A172 (cell line): ENCODE measurements at regions not wholly inside any gene's neighbourhood (a gene's known extent, or its start where the extent isn't known, plus 50 kb on each side); places are given as distances from the start of the nearest gene placed in this dataset.
"Not testable (repeated sequence)": the region's sequence is repeated elsewhere in the genome, so short reads cannot be mapped to it uniquely, and the experiment has no call there.

Source experiments
- DNase-seq: peaks from one replicate; pipeline ENCODE4 v3.0.0-alpha.2; 2015; ENCODE audit warnings: low spot score

DNA sequence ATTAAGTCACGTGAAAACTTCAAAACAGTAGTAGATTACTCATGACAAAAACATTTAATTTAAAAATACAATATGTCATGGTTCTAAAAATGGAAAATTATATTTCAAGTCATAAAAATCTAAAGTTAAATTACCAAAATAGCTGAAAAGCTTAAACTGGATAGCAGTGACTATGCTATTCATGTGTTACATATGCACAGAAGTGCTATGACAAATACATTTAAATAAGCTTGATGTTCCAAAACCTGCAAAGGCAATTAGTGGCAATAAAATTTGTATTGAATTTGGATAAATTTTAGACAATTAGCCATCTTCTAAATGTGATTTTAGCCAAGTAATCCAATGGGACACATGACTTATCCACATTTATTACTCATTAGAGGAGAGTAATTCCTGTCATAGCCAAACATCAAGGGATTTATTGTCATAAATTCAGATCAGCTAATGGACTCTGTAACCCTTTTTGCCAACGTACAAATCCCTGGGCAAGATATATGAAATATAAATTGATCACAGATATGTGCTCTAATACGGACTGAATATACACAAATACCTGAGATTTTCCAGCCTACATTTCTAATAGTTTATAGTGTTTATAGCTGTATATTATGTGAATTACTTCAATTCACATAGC, 419.4 kb downstream of the ISL1 start:
- DNase-seq, result no peak

DNA sequence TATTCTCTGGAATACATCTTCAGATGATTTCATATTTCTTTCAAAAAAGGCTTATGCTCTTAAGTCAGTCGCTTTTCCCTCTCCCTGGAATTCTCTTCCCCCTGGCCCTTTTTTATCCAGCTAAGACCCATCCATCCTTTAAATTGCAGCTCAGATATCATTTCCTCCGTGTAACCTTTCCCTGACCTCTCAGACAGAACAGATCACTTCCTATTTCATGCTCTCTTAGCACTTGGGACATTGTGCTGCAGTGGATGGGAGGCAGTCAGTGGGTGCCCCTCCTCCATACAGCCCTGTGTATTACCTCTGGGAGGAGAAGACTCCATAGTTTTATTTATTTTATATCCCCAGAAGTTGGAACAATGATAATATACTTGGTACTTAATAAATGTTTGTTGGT, 423.4 kb downstream of the ISL1 start:
- DNase-seq, result no peak

DNA sequence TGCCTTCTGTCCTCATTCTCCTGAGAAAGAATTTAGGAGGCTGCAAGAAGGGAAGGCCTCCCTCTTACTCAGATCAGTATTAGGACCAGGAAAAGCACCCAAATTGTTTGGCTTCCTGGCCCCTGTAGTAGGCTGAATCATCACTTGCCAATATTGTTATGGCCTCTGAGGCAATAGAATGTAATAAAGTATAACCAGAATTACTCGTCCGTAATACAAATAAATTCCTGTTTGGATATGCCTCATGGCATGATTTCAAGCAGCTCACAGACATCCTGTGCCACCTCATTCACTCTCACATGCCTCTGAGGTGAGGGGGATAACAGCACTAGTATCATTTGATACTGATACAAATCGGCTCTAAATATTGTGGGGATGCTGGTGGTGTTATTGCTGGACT, 427.3 kb downstream of the ISL1 start:
- no peak for DNase-seq

DNA sequence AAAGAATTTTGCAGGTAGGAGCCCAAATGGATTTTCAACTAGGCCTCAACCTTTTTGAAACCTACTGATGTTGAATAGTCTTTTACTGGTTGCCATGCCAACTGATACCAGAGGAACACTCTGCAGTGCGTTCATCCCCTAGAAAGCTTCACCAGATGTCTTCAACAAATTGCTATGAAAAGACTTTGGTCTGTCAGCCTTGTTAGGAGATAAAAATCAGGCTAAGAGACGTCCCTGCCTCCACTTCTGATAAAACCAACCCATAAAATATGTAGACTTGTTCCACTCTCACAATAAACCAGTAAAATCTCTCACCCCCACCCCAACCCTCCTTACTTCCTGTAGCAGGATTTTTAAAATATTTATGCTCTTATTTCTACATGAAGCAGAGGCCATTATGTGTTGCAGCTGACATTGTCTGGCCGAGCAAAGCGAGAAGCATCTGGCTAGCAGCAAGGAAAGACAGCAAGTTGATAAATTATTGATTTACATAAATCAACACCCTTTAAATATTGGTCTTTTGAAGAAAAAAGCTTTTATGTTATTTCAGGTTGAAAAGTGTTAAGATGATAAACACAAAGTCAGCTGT, 428.7 kb downstream of the ISL1 start:
- DNase-seq, result no peak

DNA sequence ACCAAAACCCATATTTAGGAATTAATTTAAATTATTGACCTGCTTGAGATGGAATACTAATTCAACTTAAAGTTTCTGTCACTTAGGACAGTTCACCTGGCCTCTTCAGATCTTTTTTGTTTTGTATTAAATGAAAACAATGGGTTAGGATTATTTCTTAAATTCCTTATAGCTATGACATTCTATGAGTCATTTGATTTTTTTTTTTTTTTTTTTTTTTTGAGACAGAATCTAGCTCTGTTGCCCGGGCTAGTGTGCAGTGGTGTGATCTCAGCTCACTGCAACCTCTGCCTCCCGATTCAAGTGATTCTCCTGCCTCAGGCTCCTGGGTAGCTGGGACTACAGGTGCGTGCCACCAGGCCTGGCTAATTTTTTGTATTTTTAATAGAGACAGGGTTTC, 431.6 kb downstream of the ISL1 start:
- DNase-seq, result not testable (repeated sequence)

DNA sequence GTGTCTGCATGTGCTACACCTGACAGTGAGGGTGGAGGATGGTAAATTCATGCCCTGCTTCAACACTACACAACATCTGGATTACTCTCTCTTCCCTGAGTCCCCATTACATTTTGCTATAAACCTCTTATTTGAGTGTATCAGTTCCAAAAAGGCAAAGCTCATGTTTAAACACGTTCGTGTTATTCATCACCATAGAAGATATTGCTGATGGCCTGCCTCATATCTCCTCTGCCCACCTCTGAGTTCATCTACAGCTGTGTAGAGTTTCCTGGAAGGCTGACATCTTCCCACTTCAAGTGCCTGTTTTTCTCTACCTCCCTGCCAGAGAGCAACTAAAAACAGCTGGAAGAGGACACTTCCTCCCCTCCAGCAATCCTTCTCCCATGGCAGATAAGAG, 433.2 kb downstream of the ISL1 start:
- no peak for DNase-seq

DNA sequence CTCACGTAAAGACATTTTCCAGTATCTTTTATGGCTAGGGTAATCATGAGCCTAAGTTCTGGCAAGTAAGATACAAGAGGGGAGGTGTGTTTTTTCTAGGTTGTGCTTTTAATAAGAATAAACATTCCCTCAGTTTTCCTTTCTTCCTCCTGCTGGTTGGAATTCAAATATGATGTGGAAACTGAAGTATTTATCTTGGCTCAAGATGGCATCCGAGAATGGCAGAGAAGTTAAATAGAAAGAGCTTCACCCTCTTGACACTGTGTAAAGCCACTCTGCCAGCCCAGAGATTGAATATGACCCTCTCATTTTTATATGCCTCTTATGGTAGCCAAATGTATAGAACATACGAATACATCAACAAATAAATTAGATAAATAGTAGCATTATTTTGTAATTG, 438.4 kb downstream of the ISL1 start:
- DNase-seq, result no peak

DNA sequence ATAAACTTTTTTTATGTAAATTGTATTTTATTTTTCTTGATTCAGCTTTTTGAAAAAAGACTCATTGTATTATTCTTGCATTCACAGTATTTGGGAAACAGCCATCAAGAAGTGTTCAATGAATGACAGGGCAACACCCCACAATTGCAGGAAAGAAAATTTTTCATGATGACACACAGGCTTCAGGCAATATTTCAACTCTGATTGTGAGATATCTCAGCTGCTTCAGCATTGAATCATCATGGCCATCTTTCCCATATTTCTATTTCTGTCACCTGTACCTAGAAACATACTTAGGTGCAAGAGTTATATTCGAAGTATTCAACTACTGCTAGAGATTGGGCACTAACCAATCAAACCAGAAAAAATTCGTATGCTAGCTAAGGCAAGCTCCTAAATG, 446.0 kb downstream of the ISL1 start:
- no peak for DNase-seq

DNA sequence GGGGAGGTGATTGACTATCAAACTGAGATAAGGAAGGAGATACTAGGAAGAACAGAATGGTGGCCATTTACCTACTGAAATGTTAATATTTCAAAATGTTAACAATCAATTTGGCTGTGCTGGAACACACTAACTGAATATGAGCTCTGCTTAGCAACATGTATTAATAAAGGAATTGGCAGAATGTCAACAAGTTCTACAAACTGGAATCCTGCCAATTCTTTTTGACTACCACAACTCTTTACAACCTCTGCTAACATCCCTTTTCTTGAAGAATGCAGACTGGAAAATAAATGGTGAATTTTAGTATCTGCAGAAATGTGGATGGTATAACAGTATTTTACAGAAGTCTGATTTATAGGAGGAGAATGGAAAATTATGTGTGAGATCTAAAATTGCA, 446.4 kb downstream of the ISL1 start:
- DNase-seq, result no peak

DNA sequence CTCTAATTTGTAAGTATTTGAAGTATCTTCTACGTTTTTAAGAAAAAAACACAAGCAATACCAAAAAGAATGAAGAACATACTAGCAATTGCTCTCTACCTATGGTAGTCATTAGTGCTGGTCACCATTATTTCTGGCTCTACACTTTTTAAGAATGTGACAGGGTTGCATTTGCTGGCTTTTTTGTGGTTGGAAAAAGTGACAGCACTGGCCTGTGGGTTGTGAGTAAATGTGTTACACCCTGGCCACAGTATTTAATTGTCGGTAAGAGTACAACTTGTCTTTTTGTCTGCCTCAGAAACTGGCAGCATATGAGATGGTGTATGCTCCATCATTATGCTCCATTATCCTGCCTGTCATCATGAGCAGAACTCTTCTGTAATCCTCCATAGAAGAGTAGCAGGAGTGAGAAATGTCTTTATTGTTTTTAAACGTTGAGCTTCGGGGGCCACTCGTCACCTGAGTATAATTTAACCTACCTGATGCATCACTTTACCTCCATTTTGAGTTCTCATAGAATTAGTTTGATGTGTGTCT, 449.8 kb downstream of the ISL1 start:
- DNase-seq, result no peak

DNA sequence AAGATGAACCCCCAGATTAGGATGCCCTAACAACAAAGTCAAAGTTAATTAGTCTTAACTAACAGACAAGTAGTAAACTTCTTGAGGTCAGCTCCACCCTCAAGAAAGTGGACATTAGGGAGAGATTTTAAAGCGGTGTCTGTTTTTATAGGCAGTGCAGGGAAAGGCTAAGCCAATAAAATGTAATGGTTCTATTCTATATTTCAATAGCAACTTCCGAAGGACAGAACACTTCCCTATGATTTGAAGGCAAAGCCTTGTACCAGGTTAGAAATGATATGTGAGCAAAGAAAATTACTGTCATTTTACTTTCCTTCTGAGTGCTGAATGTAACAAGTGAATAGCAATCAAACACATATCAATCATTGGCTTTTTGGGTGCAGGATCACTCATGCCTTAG, 455.2 kb downstream of the ISL1 start:
- no peak for DNase-seq

DNA sequence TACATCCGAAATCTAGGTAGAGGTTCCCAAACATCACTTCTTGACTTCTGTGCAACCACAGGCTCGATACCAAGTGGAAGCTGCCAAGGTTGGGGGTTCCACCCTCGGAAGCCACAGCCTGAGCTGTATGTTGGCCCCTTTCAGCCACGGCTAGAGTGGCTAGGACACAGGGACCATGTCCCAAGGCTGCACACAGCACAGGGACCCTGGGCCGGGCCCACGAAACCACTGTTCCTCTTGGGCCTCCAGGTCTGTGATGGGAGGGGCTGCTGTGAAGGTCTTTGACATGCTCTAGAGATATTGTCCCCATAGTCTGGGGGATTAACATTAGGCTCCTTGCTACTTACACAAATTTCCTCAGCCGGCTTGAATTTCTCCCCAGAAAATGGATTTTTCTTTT, 460.6 kb downstream of the ISL1 start:
- no peak for DNase-seq

DNA sequence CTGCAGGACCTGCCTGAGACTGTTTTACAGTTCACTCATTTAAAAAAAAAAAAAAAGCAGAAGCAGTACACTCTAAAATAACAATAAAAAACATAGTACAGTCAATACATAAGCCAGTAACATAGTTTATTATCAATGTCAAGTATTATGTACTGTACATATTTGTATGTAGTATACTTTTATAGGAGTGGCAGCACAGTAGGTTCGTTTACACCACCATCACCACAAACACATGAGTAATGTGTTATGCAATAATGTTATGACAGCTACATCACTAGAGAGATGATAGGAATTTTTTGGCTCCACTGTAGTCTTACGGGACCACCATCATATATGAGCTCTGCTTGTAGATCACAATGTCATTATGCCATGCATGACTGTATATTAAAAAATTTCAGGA, 462.8 kb downstream of the ISL1 start:
- no peak for DNase-seq

DNA sequence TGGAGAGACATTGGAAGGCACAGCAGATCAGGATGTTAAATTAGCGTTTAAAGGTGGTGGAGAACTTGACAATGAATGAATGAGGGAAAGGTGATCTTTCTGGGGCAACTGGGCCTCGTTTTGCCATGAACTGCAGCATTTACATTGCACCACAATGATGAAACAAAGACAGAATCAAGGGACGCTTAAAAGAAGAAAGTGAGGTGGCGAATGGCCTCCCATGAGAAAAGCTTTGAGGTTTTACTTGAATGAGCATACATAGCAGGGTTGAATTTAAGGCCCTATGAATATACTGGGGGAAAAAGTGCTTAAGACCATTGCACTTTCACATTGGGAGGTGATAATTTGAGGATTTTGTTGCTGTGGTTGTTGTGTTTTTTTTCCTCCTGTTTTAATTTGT, 476.4 kb downstream of the ISL1 start:
- DNase-seq, result no peak

DNA sequence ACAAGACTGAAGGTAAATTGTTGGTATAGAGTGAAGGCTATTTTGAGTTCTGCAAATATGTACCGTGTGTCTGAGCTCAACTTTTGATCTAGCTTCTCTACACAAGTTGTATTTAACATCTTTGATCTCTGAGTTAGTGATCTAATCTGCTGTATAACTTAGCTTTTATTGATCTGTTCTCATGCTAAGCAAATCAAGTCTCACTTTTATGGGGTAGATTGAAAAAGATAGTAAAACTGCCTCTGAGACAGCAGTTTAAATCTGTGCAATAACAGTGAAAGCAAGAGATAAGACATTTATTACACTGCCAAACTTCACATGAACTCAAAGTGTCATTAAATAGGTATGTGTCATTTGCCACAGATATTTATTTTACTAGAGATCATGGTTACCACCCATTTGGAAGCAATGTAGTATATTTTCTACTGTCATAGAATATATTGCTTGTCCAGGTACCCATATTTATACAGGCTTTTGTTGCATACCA, 477.3 kb downstream of the ISL1 start:
- DNase-seq, result no peak

DNA sequence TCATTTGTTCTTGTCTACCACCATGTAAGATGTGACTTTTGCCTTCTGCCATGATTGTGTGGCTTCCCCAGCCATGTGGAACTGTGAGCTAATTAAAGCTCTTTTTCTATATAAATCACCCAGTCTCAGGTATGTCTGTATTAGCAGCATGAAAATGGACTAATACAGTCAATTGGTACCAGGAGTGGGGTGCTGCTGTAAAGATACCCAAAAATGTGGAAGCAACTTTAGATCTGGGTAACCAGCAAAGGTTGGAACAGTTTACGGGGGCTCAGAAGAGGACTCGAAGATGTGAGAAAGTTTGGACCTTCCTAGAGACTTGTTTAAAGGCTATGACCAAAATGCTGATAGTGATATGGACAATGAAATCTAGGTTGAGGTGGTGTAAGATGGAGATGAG, 488.9 kb downstream of the ISL1 start:
- DNase-seq, result no peak

DNA sequence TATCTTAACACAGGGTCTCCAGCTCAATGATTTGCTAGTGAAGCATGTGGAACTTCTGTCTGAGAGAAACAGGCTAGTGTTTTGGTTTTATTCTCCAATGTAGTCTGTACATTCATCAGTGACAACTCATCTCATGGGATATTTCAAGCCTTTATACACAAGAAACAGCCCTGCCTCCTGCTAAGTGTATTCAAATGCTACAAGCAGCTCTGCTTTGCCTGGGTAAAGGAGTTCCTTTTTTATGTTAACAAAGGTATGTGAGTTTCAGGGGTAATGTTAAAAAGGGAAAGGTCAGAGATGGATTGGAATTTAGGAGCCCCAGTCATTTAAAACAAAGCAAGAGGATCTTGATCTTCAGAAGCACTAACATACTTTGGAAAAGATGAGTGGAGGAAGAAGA, 498.7 kb downstream of the ISL1 start:
- DNase-seq, result no peak

DNA sequence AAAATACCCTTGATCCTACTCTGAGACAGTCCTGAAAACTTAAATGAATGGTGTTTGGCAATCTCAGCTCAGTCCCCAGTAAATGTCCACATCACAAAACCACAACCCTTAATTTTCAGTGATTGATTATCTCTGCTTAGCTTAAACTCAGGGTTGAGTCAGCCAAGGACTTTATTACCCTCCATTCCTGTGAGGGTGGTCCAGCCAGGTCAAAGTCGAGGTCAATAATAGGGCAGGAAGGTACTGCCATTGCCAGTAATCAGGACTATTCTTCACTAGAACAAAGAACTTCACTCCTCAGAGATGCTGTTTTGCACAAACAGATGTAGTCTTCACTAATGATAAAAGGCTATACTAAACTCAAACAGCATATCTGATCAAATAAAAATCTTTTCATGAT, 499.4 kb downstream of the ISL1 start:
- DNase-seq, result no peak

DNA sequence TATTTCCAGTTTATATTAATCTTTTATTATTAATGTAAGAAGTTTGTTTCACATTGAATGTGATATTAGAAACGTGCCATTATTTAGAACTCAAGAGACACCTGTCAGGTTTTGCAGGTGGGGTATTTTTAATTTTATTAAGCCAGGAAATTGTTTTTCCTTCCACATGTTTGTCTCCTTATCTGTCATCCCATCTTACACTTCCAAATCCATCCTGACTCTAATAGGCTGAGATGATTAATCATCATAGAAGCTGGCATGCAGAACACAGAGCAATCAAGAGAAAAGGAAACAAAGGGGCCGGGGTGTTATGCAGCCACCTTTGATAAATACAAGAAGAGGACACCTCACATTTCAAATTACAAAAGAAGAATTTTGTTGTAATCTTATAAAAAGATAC, 506.5 kb downstream of the ISL1 start:
- DNase-seq, result no peak

DNA sequence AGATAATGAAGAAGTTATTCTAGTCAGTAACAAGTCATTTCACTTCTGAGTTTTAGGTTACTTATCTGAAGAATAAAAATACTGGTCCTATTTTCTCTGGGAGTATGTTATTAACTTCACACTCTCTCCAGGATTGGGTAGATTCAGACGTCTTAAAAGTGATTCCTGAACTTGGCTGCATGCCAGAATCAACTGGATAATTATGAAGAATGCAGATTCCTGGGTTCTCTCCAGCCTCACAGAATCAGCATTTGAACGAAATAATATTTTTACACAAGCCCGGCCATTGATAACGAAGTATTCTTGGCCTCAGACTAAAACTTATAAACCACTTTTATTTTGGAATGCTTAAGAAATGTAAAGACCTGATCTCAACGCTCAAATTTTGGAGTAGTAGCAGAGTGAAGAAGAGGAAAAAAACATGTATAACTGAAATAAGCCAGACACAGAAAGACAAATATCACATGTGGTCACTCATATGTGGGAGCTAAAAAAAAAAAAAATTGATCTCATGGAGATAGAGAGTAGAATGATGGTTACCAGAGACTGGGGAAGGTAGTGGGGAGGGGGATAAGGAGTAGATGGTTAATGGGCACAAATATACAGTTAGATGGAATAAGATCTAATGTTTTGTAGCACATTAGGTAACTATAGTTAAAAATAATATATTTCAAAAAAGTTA, 507.3 kb downstream of the ISL1 start:
- no peak for DNase-seq

DNA sequence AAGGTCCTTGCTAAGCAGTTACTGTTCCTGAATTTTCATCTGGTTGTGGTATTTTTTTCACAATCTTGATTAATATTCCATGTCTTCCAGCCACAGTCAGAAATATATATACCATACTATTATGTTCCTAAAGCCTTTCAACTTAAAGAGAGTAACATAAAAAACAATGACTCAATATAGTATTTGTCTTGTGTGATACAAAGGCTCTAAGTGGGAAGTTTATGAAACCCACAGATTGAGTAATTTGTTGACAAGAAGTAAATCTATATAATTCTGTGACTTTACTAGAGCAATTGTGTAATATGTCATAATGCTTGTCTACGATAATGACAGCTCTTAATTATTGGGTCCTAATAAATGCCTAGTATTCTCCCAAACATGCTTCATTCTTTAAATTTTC, 509.4 kb downstream of the ISL1 start:
- no peak for DNase-seq

DNA sequence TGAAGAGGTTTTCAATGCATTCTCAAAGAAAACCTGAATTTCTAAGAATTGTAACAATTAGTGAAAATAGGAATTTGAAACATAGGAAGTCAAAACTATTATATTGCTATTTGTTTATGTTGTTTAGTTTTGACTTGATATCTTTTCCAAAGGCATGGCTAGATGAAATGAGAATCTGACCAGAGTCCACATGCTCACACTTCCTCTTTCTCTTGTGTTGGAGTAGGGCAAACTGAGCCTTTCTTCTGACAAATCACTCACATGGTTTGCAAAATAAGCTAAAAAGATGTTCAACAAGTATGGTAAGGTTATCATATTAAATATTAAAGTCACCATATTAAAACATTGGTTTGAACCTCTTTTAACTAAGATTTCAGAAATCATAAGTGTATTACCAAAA, 512.6 kb downstream of the ISL1 start:
- no peak for DNase-seq

DNA sequence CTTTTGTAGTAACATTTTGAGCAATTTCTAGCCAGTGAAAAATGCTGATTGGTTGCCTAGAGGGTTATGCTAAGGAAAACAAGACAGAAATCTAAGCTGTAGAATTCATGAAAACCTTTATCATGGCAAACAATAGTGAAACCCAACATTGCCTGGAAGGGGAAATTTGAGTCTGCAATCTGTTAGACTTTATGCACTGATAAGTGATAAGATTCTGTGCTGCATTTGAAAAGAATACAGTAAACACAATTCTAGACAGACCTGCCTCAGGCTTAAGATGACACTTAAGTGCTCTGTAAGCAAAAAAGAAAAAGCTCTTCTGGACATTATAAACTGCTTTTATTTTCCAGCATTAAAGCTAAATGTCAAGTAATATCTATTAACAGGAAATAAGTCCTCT, 519.3 kb downstream of the ISL1 start:
- no peak for DNase-seq
